Mesenchymal stem cell (in vitro differentiated cells and primary cell): ENCODE measurements at regions not wholly inside any gene's neighbourhood (a gene's known extent, or its start where the extent isn't known, plus 50 kb on each side); places are given as distances from the start of the nearest gene placed in this dataset.

Source experiments
- DNase-seq: peaks from one replicate; pipeline ENCODE4 v3.0.0-alpha.2; 2013
- H2AFZ ChIP-seq: one replicate; pipeline ENCODE4 v1.6.1; 2013; ENCODE audit warnings: low read depth, mild to moderate bottlenecking, control low read depth, inconsistent platforms, low read length, moderate library complexity
- H2AK5ac ChIP-seq: 2 replicates; pipeline ENCODE4 v1.6.1; 2013; ENCODE audit warnings: low read length, moderate library complexity, mild to moderate bottlenecking, inconsistent platforms; ENCODE audit not compliant: severe bottlenecking
- H2BK120ac ChIP-seq: one replicate; pipeline ENCODE4 v1.6.1; 2013; ENCODE audit warnings: low read depth, mild to moderate bottlenecking, inconsistent platforms, low read length, moderate library complexity
- H2BK12ac ChIP-seq, 2 experiments: one replicate each; pipeline ENCODE4 v1.6.1; 2013; ENCODE audit warnings: inconsistent platforms in 2 of 2, low read length in 2 of 2, mild to moderate bottlenecking in 2 of 2, moderate library complexity in 2 of 2, control low read depth in 1 of 2
- H2BK15ac ChIP-seq: one replicate; pipeline ENCODE4 v1.6.1; 2013; ENCODE audit warnings: mild to moderate bottlenecking, low read depth, inconsistent platforms; ENCODE audit not compliant: poor library complexity, severe bottlenecking
- H2BK5ac ChIP-seq: 2 replicates; pipeline ENCODE4 v1.6.1; 2013; ENCODE audit warnings: low read depth, mild to moderate bottlenecking, low read length, control low read depth, inconsistent platforms; ENCODE audit not compliant: poor library complexity, severe bottlenecking
- H3K14ac ChIP-seq, 2 experiments: one replicate each; pipeline ENCODE4 v1.6.1; 2013; ENCODE audit warnings: inconsistent platforms in 2 of 2, low read length in 2 of 2, control low read depth in 1 of 2, mild to moderate bottlenecking in 1 of 2, moderate library complexity in 1 of 2
- H3K18ac ChIP-seq, 2 experiments: one replicate each; pipeline ENCODE4 v1.6.1; 2013; ENCODE audit warnings: inconsistent platforms in 2 of 2, low read length in 2 of 2, control low read depth in 1 of 2, low read depth in 1 of 2, mild to moderate bottlenecking in 1 of 2
- H3K23ac ChIP-seq, 2 experiments: one replicate each; pipeline ENCODE4 v1.6.1; 2013; ENCODE audit warnings: inconsistent platforms in 2 of 2, low read length in 2 of 2, mild to moderate bottlenecking in 2 of 2, moderate library complexity in 2 of 2, control low read depth in 1 of 2
- H3K27ac ChIP-seq: 2 replicates; pipeline ENCODE4 v1.5.1; 2013; ENCODE audit warnings: mild to moderate bottlenecking, moderate library complexity, low read length, control low read depth, inconsistent platforms; ENCODE audit not compliant: poor library complexity, severe bottlenecking
- H3K27me3 ChIP-seq, 2 experiments: 2 replicates each; pipeline versions ENCODE4 v1.6.1 to v1.7.0; 2013; ENCODE audit warnings: low read length in 2 of 2, mild to moderate bottlenecking in 2 of 2, moderate library complexity in 2 of 2, control low read depth in 1 of 2, inconsistent platforms in 1 of 2; ENCODE audit not compliant: control insufficient read depth in 1 of 2, insufficient read depth in 1 of 2
- H3K36me3 ChIP-seq, 2 experiments: 2 replicates each; pipeline versions ENCODE4 v1.6.1 to v1.7.0; 2013; ENCODE audit warnings: low read length in 2 of 2, control low read depth in 1 of 2, inconsistent platforms in 1 of 2, low read depth in 1 of 2, mild to moderate bottlenecking in 1 of 2; ENCODE audit not compliant: insufficient read depth in 2 of 2, control insufficient read depth in 1 of 2
- H3K4ac ChIP-seq, 2 experiments: one replicate each; pipeline ENCODE4 v1.6.1; 2013; ENCODE audit warnings: inconsistent platforms in 2 of 2, low read length in 2 of 2, mild to moderate bottlenecking in 2 of 2, moderate library complexity in 2 of 2, control low read depth in 1 of 2, low read depth in 1 of 2
- H3K4me1 ChIP-seq: 2 replicates; pipeline ENCODE4 v1.6.1; 2013; ENCODE audit warnings: low read depth, low read length, control low read depth; ENCODE audit not compliant: control insufficient read depth, insufficient read depth
- H3K4me2 ChIP-seq: 2 replicates; pipeline ENCODE4 v1.6.1; 2013; ENCODE audit warnings: low read length, mild to moderate bottlenecking, inconsistent platforms; ENCODE audit not compliant: poor library complexity, severe bottlenecking
- H3K4me3 ChIP-seq, 2 experiments: 2 replicates each; pipeline versions ENCODE4 v1.5.1 to v1.7.0; 2013; ENCODE audit warnings: low read length in 2 of 2, mild to moderate bottlenecking in 2 of 2, control low read depth in 1 of 2, low read depth in 1 of 2; ENCODE audit not compliant: insufficient read depth in 1 of 2
- H3K79me1 ChIP-seq: replicated peaks from 2 replicates; pipeline ENCODE4 v1.6.1; 2013; ENCODE audit warnings: mild to moderate bottlenecking, control low read depth, low read length, inconsistent platforms; ENCODE audit not compliant: poor library complexity, severe bottlenecking
- H3K9ac ChIP-seq: 2 replicates; pipeline ENCODE4 v1.7.0; 2013; ENCODE audit warnings: mild to moderate bottlenecking, low read length, moderate library complexity
- H3K9me3 ChIP-seq: 2 replicates; pipeline ENCODE4 v1.7.0; 2013; ENCODE audit warnings: mild to moderate bottlenecking, low read length; ENCODE audit not compliant: control insufficient read depth
- H4K8ac ChIP-seq: one replicate; pipeline ENCODE4 v1.6.1; 2013; ENCODE audit warnings: inconsistent platforms, mild to moderate bottlenecking, low read length, moderate library complexity
- H4K91ac ChIP-seq: one replicate; pipeline ENCODE4 v1.6.1; 2013; ENCODE audit warnings: mild to moderate bottlenecking, low read length, inconsistent platforms
- WGBS: methylation state at CpG from one replicate; pipeline ENCODE4 v1.1.7; 2013; ENCODE audit warnings: mixed read lengths; 5-methylcytosine and 5-hydroxymethylcytosine counted together

DNA sequence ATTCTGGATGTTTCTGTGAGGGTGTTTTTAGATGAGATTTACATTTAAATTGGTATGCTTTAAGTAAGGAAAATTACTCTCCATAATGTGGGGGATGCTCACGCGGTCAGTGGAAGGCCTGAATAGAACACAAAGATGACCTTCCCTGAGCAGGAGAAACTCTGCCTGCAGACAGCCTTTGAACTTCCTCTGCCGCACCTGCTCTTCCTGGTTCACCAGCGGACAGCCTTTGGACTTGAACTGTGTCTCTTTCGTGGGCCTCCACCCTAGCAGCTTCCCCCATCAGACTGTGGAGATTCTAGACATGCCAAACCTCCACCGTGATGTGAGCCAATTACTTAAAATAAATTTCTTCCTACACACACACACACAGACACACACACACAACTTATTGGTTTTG is 210.7 kb downstream of the EFCAB11 start:
- Histone ChIP-seq H2BK120ac (no peak overlapping the region), H3K9ac (no peak overlapping the region), H3K27ac (no peak overlapping the region), H3K4me1 (no peaks in the 10 kb centered on the region), H3K4me3 (no peak overlapping the region), H2BK15ac (no peak overlapping the region), H3K36me3 (no peaks in the 10 kb centered on the region), H3K23ac (no peak overlapping the region), H3K27me3 (no peaks in the 10 kb centered on the region), H4K91ac (no peak overlapping the region), H2AK5ac (no peak overlapping the region), H3K14ac (no peak overlapping the region), H2BK12ac (no peak overlapping the region), H2AFZ (no peak overlapping the region), H3K4me2 (no peak overlapping the region), H3K18ac (no peak overlapping the region), H3K9me3 (peaks cover 20% of the 10 kb centered on the region), H3K79me1 (no peaks in the 10 kb centered on the region), H3K4ac (no peak overlapping the region), H4K8ac (no peak overlapping the region), H2BK5ac (no peak overlapping the region)
- 81% methylated on average over 6 of the region's 6 CpGs for WGBS
- DNase-seq: no peak

DNA sequence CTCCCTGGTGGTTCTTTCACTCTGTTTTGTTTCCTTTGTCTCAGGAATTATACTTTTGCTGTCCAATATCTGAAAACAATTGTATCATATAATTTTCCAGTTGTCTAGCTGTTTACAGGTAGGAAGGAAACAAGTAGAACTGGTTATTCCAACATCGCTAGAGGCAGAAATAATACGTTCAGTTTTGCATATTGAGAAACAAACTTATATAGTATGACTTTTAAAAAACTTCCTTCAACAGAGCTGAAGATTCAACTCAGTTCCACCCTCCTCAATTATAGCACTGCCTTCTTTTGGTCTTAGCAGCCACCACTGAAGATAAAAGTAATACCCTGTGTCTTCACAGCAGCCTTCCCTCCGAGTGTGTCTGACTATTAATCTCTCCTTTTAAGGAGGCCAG is 214.3 kb downstream of the EFCAB11 start:
- Histone ChIP-seq H3K4me1 (no peaks in the 10 kb centered on the region), H3K79me1 (no peaks in the 10 kb centered on the region), H3K14ac (no peak overlapping the region), H2BK12ac (no peak overlapping the region), H2AFZ (no peak overlapping the region), H2AK5ac (no peak overlapping the region), H2BK120ac (no peak overlapping the region), H4K91ac (no peak overlapping the region), H3K23ac (no peak overlapping the region), H3K4me3 (no peak overlapping the region), H3K27ac (no peak overlapping the region), H3K4ac (no peak overlapping the region), H3K18ac (no peak overlapping the region), H2BK5ac (no peak overlapping the region), H3K9me3 (peaks cover 15% of the 10 kb centered on the region), H3K27me3 (no peaks in the 10 kb centered on the region), H2BK15ac (no peak overlapping the region), H3K36me3 (no peaks in the 10 kb centered on the region), H3K4me2 (no peak overlapping the region), H4K8ac (no peak overlapping the region), H3K9ac (no peak overlapping the region)
- whole genome bisulfite sequencing: 82% methylated on average over 2 of the region's 3 CpGs
- DNase-seq: no peak

DNA sequence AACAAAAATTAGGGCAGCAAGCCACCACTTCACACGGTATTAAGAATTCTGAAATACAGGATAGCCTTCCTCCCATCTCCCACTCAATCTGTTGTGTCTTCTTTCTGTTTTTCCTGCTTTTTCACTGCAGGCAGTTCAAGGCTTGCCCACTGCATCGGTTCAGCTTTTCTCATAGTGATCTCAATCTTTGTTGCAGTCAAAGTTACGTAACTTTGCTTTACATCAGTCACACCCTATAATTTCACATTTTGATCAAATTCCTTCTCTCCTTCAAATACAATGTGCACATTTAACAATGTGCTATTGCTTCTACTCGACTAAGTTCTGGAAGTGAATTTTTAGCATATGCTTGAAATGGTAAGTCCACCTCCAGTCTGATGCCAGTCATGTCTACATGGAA is 217.6 kb downstream of the EFCAB11 start:
- Histone ChIP-seq H3K4me3 (no peak overlapping the region), H3K9me3 (peaks cover under 1% of the 10 kb centered on the region), H4K8ac (no peak overlapping the region), H2BK15ac (no peak overlapping the region), H2BK120ac (no peak overlapping the region), H3K14ac (no peak overlapping the region), H3K9ac (no peak overlapping the region), H2BK12ac (no peak overlapping the region), H3K36me3 (no peaks in the 10 kb centered on the region), H3K23ac (no peak overlapping the region), H3K4me2 (no peak overlapping the region), H3K4ac (no peak overlapping the region), H3K4me1 (no peaks in the 10 kb centered on the region), H2AK5ac (no peak overlapping the region), H3K18ac (no peak overlapping the region), H3K27me3 (no peaks in the 10 kb centered on the region), H3K27ac (no peak overlapping the region), H4K91ac (no peak overlapping the region), H2BK5ac (no peak overlapping the region), H3K79me1 (no peaks in the 10 kb centered on the region), H2AFZ (no peak overlapping the region)
- no peak for DNase-seq
- WGBS: 99% methylated on average over 3 of the region's 4 CpGs

DNA sequence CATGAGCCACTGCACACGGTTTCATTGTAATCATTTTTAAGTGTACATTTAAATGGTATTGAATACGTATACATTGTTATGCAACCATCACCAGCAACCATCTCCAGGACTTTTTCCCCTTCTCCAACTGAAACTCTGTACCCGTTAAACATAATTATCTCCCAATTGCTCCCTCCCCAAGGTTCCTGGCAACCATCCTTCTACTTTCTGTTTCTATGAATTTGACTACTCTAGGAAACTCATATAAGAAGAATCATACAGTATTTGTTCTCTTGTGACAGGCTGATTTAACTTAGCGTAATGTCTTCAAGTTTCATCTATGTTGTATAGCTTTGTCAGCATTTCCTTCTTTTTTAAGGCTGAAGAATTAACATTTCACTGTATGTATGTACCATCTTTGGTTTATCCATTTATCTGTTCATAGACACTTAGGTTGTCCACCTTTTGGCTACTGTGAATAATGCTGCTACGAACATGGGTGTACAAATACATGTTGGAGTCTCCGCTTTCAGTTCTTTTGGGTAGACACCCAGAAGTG is 223.1 kb downstream of the EFCAB11 start:
- H3K79me1 ChIP-seq: no peaks in the 10 kb centered on the region
- H2AK5ac ChIP-seq: no peak overlapping the region
- WGBS: 94% methylated on average over 2 of the region's 6 CpGs
- no peaks in the 10 kb centered on the region for H3K36me3 ChIP-seq
- H2BK15ac ChIP-seq: no peak overlapping the region
- no peak overlapping the region for H3K14ac ChIP-seq
- no peak overlapping the region for H2AFZ ChIP-seq
- H3K4me1 ChIP-seq: no peaks in the 10 kb centered on the region
- no peak overlapping the region for H4K91ac ChIP-seq
- no peak overlapping the region for H2BK5ac ChIP-seq
- no peaks in the 10 kb centered on the region for H3K27me3 ChIP-seq
- no peak overlapping the region for H2BK120ac ChIP-seq
- H3K9me3 ChIP-seq: no peaks in the 10 kb centered on the region
- no peak overlapping the region for H3K27ac ChIP-seq
- H3K4me3 ChIP-seq: no peak overlapping the region
- no peak overlapping the region for H3K4ac ChIP-seq
- H2BK12ac ChIP-seq: no peak overlapping the region
- H4K8ac ChIP-seq: no peak overlapping the region
- H3K23ac ChIP-seq: no peak overlapping the region
- no peak for DNase-seq
- no peak overlapping the region for H3K18ac ChIP-seq
- no peak overlapping the region for H3K9ac ChIP-seq
- no peak overlapping the region for H3K4me2 ChIP-seq
